DOHH2 (cell line): ENCODE measurements at regions not wholly inside any gene's neighbourhood (a gene's known extent, or its start where the extent isn't known, plus 50 kb on each side); places are given as distances from the start of the nearest gene placed in this dataset.

Source experiments
- CTCF ChIP-seq: fragments of 200-600 bp; sonication (generic); IDR thresholded peaks from one replicate; pipeline ENCODE4 v1.5.1; 2014; ENCODE audit warnings: antibody characterized with exemption, mild to moderate bottlenecking, low read depth, low read length; ENCODE audit not compliant: poor library complexity, severe bottlenecking
- EZH2phosphoT487 ChIP-seq: fragments of 200-600 bp; sonication (generic); IDR thresholded peaks from 2 replicates; pipeline ENCODE4 v1.6.1; 2017; ENCODE audit warnings: borderline replicate concordance, mild to moderate bottlenecking, antibody characterized with exemption, low read length, moderate library complexity, mixed read lengths

DNA sequence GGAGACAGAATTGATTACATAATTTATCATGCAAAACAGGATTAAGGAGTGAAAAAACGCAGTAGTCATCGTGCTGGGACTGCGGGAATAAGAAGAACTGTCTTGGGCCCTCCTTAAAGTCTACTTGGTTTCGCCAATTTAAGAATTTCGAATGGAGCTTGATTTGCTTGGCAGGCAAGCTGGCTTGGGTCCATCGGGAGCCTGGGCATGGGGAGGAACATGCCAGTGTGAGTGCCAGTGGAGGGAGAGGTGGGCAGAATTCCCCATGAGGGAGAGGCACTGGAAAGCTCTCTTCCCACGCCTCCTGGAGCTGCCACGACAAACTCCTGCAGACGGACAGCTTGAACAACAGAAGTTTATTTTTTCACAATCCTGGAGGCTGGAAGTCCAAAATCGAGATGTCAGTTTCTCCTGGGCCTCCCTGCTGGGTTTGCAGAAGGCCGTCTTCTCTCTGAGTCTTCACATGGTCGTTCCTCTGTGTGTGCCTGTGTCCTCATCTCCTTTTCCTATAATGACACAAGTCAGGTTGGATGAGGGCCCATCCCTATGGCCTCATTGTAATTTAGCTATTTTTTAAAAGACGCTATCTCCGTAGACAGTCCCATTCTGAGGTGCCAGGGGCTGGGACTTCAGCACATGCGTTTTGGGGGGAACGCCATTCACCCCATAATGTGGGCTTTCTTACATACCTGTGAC lies 528.7 kb upstream of the DPP6 start:
- TF ChIP-seq CTCF (no peak), EZH2phosphoT487 (no peak)
